OCI-LY7 (cell line): ENCODE measurements at regions not wholly inside any gene's neighbourhood (a gene's known extent, or its start where the extent isn't known, plus 50 kb on each side); places are given as distances from the start of the nearest gene placed in this dataset.

Source experiments
- EZH2phosphoT487 ChIP-seq: fragments of 200-600 bp; sonication (generic); IDR thresholded peaks from 2 replicates; pipeline ENCODE4 v1.6.1; 2018; ENCODE audit warnings: low read depth, borderline replicate concordance, mild to moderate bottlenecking, mixed run types, antibody characterized with exemption, low read length, moderate library complexity, mixed read lengths
- TF ChIP-seq, protein P1 (sequence below): fragments of 200-600 bp; sonication (generic); conservative IDR thresholded peaks from 2 replicates; pipeline ENCODE4 v1.5.1; 2014; ENCODE audit warnings: mild to moderate bottlenecking, antibody characterized with exemption, low read length, moderate library complexity, mixed read lengths

DNA sequence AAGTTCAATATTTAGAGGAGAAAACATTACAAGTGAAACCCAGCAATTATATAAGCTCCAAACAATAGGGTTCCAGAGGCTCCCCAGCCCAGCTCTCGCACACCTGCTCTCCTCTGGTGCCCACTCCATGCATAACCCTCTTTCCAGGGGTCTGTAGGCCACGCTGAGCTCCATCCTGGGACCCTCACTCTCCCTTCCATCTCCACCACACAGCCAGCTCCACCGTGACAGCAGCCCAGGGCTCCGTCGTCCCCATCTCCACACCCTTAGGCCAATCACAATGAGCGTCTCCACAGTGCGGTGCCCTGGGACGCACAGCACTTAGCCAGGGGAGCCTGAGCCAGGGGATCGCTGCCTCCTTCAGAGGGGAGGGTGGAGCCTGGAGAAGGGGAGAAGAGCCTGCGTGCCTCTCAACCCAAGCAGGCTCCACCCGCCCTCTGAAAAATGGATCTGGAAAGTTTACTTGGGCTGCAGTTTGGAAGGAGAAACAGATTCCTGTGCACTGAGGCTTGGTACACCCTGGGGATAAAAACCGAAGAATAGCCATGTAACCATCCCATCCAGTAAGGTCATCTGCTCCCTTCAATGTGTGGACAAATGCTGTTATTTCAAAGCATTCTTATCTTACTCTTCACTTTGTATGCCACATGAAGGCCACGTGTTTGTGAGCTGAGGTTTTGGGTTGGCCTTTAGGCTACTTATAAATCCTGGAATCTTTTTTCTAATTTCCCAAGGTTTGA lies 72.4 kb upstream of the GGTLC1 start:
- TF ChIP-seq, protein P1, sequence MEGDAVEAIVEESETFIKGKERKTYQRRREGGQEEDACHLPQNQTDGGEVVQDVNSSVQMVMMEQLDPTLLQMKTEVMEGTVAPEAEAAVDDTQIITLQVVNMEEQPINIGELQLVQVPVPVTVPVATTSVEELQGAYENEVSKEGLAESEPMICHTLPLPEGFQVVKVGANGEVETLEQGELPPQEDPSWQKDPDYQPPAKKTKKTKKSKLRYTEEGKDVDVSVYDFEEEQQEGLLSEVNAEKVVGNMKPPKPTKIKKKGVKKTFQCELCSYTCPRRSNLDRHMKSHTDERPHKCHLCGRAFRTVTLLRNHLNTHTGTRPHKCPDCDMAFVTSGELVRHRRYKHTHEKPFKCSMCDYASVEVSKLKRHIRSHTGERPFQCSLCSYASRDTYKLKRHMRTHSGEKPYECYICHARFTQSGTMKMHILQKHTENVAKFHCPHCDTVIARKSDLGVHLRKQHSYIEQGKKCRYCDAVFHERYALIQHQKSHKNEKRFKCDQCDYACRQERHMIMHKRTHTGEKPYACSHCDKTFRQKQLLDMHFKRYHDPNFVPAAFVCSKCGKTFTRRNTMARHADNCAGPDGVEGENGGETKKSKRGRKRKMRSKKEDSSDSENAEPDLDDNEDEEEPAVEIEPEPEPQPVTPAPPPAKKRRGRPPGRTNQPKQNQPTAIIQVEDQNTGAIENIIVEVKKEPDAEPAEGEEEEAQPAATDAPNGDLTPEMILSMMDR = no peak
- TF ChIP-seq EZH2phosphoT487 = no peak
